OCI-M2 (cell line): ENCODE measurements at regions not wholly inside any gene's neighbourhood (a gene's known extent, or its start where the extent isn't known, plus 50 kb on each side); places are given as distances from the start of the nearest gene placed in this dataset.
"Not testable (repeated sequence)": the region's sequence is repeated elsewhere in the genome, so short reads cannot be mapped to it uniquely, and the experiment has no call there.

Experiments used
- DNase-seq: peaks from one replicate; lab custom pipeline; 2025; ENCODE audit not compliant: unreplicated experiment; lab: John Stamatoyannopoulos, UW

DNA sequence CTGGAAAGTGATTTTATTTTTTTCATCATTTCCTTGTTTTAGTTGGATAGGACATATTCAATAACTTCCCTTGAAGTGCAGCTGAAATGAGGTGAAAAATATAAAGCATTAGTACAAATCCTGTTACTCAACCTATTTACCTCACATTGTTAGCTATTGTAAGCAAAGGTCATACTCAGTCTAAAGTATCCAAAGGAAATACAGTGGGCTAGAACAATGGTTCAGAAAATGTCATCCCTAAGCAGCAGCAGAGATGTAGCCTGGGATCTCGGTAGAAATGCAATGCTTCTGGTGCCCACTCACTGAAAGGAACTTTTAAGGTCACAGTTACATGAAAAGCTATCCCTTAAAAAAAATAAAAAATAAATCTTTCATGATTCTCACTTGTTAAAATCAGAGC is 300.6 kb downstream of the PPP4R3C start:
- no peak for DNase-seq

DNA sequence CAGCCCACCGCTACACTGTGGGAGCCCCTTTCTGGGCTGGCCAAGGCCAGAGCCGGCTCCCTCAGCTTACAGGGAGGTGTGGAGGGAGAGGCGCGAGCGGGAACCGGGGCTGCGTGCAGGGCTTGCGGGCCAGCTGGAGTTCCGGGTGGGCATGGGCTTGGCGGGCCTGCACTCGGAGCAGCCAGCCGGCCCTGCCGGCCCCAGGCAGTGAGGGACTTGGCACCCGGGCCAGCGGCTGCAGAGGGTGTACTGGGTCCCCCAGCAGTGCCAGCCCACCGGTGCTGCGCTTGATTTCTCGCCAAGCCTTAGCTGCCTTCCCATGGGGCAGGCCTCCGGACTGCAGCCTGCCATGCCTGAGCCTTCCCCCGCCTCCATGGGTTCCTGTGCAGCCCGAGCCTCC is 306.2 kb downstream of the PPP4R3C start:
- DNase-seq = not testable (repeated sequence)

DNA sequence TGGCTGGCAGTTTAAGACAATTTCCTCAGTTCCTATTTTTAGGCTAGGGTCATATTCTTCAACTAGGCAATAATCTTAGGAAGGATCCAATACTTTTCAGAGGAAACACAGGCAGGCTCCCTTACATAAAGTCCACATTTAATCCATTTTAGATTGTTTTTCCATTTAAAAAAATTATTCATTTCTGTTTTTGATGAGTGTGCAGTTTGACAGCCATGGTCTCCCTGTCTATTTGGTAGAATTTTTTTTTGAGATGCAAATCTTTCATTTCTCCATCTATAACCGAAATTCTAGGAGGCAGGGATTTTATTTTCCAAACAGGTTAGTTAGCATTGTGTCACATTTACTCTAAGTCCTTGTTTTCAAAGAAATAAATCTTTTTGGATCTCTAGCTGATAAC is 326.8 kb downstream of the PPP4R3C start:
- DNase-seq = no peak

DNA sequence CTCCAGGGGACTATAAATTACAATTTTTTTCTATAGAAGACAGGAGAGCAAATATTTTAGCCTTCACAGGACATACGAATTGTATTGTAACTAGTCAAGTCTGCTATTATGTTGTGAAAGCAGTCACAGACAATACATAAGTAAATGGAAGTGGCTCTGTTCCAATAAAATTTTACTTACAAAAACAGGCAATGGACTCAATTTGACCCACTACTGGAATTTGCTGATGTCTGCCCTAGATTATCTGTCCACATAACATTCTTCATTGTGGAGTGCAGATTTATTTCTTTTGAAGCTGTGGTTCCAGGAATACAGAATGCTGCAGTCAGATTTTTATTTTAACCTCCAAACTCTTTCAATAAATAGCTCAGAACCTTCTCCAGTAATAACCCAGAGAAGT is 330.3 kb downstream of the PPP4R3C start:
- no peak for DNase-seq

DNA sequence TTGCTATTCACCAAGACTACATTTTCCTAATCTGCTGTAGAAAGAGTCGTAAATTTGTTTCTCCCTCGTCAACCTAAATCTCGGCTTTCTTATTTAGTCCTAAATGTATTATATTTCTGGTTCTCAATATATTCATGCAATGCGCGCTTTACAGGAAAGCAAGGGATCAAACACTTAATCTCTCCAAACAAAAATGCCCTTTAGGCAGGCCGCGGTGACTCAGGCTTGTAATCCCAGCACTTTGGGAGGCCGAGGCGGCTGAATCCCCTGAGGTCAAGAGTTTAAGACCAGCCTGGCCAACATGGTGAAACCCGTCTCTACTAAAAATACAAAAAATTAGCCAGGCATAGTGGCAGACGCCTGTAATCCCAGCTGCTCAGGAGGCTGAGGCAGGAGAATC is 376.0 kb downstream of the PPP4R3C start:
- DNase-seq = not testable (repeated sequence)

DNA sequence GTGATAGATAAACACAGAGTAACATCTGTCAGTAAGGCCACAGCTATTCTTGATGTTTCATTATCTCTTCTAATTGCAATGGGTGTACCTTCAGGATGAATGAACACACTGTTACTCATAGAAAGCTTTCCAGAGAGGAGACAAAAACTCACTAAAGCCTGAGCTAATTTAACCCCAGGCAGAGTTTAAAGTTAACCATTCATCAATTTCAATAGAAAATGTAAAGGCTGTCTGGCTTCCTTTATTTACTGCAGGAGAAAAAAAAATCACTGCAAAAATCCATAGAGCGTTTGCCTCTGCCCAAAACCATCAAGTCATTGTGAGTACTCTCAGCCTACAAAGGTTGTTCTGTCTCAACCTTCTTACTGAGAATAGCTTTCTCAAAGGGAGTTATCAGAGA is 376.9 kb downstream of the PPP4R3C start:
- no peak for DNase-seq

DNA sequence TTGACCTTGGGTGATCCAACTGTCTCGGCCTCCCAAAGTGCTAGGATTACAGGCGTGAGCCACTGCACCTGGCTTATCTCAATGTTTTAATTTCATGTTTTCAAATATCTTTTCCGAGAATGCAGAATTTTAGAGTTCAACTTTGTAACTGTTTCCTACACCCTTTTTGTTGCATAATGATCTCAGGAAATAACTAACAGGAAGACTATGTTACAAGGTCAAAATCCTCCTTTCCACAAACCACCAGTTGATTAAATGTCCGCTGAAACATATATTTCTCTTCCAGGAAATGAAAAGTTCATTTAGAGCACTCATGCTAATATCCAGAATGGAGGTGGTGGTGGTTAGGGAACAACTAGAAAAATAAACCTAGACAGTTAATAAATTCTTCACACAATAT is 377.8 kb downstream of the PPP4R3C start:
- DNase-seq = no peak

DNA sequence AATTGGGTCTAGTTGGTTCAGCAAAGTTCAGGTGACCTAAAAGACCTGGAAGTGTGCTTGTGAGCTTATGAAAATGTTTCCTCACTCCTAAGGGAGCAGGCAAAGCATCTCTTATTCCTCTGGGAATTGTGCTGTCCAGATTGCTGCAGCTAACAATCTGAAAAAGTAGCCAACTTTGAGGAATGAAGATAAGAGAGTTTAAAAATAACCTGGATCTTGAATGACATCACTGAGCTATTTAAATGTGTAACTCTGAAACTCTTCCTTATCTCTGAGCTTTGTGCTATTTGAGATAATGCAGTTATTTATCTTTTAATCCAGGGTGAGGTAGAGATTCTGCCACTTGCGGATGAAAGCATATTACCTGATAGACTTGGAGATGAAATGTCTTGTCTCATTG is 384.8 kb downstream of the PPP4R3C start:
- DNase-seq = no peak

DNA sequence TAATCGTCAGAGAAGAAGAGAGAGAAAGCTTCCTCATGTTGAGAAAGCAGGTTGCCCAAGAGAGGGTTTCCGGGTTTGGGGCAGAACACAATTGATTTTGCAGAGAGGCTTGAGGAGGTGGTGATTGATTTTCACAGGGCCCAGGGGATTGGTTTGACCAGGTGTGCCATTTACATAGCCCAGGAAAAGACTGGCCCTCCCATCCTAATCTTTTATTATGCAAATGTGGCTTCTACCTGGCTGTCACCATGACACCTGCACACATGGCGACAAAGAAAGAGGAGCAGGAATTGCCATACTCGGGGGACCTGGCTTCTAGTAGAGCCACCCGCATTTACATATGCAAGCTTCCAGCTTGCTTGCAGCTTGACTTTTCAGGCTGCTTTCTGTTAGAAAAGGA is 405.3 kb downstream of the PPP4R3C start:
- DNase-seq = no peak

DNA sequence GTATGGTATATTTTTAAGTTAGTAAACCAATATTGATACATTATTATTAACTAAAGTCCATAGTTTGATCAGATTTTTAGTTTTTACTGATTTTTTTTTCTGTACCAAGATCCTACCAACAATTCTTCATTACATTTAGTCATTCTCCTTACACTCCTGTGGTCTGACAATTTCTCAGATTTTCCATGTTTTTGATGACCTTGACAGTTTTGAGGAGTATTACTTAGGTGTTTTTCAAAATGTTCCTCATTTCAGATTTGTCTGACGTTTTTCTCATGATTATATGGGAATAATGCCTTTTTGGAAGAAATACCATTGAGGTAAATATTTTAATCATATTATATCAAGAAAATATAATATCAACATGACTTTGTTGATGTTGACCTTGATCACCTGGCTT is 423.8 kb downstream of the PPP4R3C start:
- DNase-seq = no peak

DNA sequence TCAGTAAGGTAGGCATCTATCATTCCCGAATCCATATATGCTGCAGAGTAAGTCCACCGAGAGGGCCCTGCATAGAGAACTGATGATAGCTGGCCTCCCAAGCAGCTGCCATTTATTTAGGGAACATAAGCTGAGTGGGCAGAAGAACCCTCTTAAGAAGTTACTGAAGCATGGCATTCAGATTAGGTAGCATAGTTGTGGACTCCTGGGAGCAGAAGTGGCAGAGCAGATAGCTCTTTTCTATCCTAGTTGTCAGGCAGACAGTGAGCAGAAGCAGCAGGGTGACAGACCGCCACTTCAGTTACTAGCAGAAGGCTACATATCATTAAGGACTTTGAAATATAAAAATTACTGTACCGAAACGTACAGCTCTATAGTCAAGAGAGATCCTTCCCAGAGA is 454.7 kb downstream of the PPP4R3C start:
- DNase-seq = no peak

DNA sequence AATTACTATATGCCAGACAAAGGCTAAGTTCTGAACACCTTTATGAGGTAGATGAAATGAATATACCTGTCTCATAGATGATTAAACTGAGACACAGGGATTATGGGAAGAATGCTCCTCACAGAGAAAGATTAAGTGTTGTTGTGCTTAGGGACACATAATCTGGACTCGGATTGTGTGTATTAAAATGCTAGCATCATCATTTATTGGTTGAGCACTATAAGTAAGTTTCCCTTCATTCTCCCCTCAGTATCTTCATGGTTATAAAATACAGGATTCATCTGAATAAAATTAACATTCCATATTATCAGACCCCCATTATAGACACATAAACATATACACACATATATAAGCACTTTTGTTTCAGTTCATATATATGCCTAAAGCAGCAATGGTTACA is 463.5 kb downstream of the PPP4R3C start:
- no peak for DNase-seq

DNA sequence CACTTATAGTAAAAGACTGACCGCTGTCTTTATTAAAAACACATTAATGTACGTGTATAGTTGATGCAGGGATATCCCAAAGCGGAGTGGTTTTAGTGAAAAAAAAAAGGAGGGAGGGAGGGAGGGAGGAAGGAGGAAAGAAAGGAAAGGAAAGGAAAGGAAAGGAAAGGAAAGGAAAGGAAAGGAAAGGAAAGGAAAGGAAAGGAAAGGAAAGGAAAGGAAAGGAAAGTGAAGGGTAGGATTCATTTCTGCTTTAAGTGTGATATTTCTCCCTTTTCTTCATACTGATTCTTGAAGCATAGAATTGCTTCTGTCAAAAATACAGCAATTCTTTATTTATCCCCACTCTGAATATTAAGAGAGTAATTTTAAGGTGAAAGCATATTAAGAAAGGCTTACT is 504.9 kb downstream of the PPP4R3C start:
- no peak for DNase-seq

DNA sequence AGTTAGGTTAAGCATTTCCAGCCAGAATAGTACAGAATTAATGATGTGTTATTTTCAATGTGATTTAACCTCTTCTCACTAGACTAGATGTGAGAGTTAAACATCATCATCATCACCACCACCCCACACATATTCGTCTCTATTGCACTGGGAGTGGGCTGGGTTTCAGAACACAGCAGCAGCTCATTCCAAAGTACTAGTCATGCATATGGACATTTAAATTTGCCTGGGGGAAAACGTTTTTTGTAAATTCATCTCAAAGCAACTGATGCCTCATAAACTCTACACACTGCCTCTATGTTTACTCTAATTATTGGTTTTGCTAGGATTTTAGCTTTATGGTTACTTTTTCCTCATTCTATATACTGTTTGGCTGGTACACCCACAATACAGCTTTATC is 509.1 kb downstream of the PPP4R3C start:
- no peak for DNase-seq

DNA sequence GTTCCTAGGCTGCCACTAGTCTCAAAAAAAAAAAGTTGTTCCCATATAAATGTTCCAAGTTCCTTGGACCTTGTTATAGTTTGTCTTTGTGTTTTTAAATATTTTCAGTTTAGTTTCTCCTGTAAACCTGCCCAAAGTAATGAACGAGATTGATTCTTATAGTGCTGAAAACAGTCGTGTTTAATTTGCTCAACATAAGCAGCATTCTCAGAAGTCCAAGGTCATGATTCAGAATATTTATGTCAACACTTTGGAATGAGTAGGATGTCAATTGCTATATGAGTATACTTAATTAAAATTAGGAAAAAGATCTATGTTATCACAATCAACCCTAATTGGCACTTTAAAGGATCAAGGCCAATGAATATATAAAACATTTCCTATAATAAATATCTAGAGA is 510.9 kb downstream of the PPP4R3C start:
- DNase-seq = no peak

DNA sequence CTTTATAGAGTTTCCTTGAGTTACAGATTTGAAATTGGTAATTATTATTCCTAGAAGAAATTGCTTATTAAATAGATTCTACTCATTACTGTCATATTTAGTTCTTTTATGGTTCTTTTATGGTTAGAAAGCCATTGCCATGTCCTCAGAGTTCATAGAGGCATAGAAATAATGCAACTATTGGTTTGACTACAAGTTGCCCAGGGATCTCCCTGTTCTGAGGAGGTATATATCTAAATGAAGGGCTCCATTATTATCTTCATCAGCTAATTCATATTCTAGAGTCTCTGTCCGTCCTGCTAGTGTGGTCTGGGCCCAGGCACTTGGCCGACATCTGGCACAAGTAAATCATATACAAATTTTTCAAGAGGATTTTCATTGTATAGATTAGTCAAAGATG is 535.7 kb downstream of the PPP4R3C start:
- no peak for DNase-seq

DNA sequence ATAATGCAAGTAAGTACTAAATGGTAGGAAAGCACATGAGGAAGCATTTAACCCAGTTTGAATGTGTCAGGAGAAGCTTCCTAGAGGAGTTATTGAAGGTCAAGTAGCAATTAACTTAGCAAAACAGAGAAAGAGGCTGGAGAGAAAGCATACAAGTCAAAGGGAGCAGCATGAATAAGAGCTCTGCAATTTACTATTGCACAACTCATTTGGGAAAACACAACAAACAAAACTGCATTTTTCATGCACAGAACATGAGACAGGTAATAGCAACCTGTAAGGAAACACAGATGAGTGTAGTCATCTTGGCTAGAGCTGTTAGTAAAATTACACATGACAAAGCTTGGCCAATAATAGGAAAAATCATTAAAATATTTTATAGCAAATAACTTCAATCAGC is 538.1 kb downstream of the PPP4R3C start:
- DNase-seq = no peak

DNA sequence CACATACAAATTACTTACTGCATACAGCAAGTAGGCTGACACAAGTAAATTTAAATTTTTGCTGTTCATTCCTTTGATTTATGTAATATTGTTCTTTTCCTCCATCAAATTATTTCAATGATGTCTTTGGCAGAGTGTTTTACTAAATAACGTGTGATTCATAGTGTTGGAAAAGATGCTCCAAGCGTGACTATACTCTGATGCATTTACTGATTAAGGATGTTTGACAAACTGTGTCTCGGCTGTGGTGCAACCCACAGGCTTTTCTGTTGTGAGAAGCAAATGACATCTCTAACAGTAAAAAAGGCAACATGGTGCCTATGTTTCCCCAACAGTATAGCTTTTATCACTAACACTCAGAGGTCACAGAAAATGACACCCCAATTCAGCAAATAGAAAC is 540.9 kb downstream of the PPP4R3C start:
- no peak for DNase-seq

DNA sequence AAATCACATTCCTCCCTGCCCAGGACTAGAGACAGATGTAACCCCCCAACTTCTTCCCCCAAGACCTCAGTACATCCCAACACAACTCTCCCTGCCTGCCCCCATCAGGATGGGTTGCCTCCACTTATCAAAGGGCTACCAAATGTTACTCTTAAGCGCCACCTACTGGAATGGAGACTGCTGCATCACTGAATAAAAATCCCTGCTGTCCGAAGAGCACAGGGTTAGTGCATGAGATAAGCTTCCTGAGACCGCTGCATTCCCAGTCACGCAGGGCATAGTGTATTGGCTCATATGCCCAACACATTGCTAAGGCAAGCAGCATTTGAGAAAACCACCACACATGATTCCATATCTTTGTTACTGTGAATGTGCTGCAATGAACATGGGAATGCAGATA is 544.5 kb downstream of the PPP4R3C start:
- no peak for DNase-seq

DNA sequence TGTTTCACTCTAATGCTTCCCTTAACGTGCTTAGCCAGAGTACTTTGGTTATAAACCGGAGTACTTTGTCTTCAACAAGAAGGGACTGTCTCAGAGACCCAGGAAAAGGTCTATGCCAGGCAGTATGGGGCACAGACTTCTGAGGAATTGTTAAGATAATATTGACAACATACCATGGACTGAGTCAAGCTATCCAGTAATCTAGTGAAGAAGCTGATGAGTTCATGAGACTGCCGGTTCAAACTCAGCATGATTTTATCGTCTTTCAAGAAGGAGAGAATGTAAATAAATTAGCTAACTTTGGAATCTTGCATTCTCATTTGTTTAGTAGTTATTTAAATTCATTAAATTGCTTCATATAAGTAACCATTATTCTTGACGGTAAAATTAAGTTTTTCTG is 546.1 kb downstream of the PPP4R3C start:
- DNase-seq = no peak

DNA sequence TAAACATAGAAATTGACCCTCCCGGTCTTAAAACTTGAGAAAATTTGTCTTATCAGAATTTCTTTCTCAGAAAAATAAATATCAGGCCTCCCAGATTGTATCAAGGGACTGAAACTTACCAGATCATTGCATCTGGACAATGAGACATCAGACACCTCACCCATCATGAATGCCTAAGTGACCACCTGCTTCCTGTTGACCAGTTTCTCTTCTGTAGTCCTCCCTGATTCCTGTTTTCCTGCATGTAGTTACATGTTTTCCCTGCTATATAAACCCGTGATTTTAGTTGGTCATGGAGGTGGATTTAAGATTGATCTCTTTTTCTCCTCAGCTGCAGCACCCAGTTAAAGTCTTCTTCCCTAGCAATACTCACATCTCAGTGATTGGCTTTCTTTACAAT is 548.1 kb downstream of the PPP4R3C start:
- no peak for DNase-seq

DNA sequence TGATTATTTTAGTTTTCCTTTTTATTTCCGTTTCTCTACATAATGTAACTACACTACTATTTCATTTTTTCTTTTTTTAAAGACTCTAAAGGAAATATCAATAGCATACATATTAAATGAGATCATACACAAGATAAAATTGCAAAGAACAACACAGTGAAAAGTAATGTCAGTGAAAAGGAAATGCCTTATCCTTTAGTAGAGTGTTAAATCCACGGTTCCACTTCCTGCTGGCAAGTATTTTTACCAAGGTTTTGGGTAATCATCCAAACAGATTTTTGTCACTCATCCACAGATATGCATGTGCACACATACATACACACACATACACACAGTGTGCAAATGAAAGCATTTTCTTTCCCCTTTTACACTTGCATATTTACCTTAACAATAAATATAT is 548.9 kb downstream of the PPP4R3C start:
- no peak for DNase-seq

DNA sequence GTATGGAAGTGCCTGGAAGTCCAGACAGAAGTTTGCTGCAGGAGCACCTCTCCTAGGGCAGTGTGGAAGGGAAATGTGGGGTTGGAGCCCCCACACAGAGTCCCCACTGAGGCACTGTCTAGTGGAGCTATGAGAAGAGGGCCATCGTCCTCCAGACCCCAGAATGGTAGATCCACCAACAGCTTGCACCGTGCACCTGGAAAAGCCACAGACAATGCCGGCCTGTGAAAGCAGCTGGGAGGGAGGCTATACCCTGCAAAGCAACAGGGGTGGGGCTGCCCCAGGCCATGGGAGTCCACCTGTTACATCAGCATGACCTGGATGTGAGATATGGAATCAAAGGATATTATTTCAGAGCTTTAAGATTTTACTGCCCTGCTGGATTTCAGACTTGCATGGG is 551.4 kb downstream of the PPP4R3C start:
- DNase-seq = not testable (repeated sequence)

DNA sequence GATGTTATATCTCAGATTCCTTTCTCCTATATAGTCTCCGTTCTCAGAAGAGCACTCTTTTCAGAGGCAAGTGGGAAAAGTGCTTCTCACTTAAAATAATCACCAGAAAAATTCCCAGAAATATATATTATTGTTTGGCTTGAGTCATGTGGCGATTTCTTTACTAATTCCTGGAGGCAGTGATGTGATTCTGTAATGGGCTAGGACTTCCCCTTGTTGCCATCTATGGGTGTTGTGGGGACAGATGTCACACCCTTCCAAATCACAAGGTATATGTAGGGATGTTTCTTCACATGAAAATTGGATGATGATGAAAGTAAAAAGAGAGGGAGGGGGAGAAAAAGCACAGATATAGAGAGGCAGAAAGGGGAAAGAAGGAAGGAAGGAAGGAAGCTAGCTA is 553.4 kb downstream of the PPP4R3C start:
- DNase-seq = no peak
